ENCODE measurements at regions not wholly inside any gene's neighbourhood (a gene's known extent, or its start where the extent isn't known, plus 50 kb on each side); places are given as distances from the start of the nearest gene placed in this dataset.
"Not testable (repeated sequence)": the region's sequence is repeated elsewhere in the genome, so short reads cannot be mapped to it uniquely, and the experiment has no call there.

GRCh38 chr3:10694179-10694578, 121.8 kb upstream of the SLC6A11 start:
- no peaks in the 10 kb centered on the region for H3K27me3 ChIP-seq (ENCODE audit: insufficient read depth)
- TF ChIP-seq RAD21 (IDR thresholded peaks at IDR 0.05; ENCODE audit: low read length) = no peak
- TF ChIP-seq EP300 (IDR thresholded peaks at IDR 0.05; ENCODE audit: borderline replicate concordance in 1 of 2, low read depth in 1 of 2, low read length in 1 of 2) = no peak
- no peak for TF ChIP-seq IRF3 (IDR thresholded peaks at IDR 0.05; ENCODE audit: low read depth, low read length)
- TF ChIP-seq GABPA (IDR thresholded peaks at IDR 0.05; ENCODE audit: low read depth) = no peak
- TF ChIP-seq JUND (IDR thresholded peaks at IDR 0.05) = no peak
- TF ChIP-seq CTCF (IDR thresholded peaks at IDR 0.05) = no peak
- no peak for TF ChIP-seq FOXJ3 (CRISPR knock-in tag; IDR thresholded peaks at IDR 0.05)
- TF ChIP-seq ELF1 (IDR thresholded peaks at IDR 0.05) = no peak
- TF ChIP-seq FOXM1 (IDR thresholded peaks at IDR 0.05; ENCODE audit: low read depth) = no peak
- TF ChIP-seq USF1 (IDR thresholded peaks at IDR 0.05; ENCODE audit: borderline replicate concordance, low read depth) = no peak
- H3K79me2 ChIP-seq (ENCODE audit: insufficient read depth) = no peaks in the 10 kb centered on the region
- no peak overlapping the region for H2AFZ ChIP-seq (ENCODE audit: low read depth)
- H4K20me1 ChIP-seq (ENCODE audit: insufficient read depth) = no peaks in the 10 kb centered on the region
- H3K27ac ChIP-seq (ENCODE audit: low read depth in 2 of 2, low read length in 1 of 2) = no peak overlapping the region
- H3F3A ChIP-seq (replicated peaks; ENCODE audit: insufficient read depth) = no peaks in the 10 kb centered on the region
- H3K4me2 ChIP-seq = no peak overlapping the region
- POLR2A ChIA-PET = no interaction called here
- 26% methylated on average over 4 of the region's 4 CpGs for WGBS (ENCODE audit: low lambda C conversion rate)
- H3K9me2 ChIP-seq = no peaks in the 10 kb centered on the region
- no peaks in the 10 kb centered on the region for H3K9me3 ChIP-seq
- H3K36me3 ChIP-seq (replicated peaks in 1 of 2; ENCODE audit: control insufficient read depth in 1 of 2, insufficient read depth in 2 of 2, low read length in 1 of 2) = no peaks in the 10 kb centered on the region
- no peak overlapping the region for H3K9ac ChIP-seq
- no peaks in the 10 kb centered on the region for H3K4me1 ChIP-seq (ENCODE audit: control insufficient read depth in 1 of 2, insufficient read depth in 2 of 2, low read depth in 1 of 2, low read length in 1 of 2)
- DNase-seq = no peak
- no peak overlapping the region for H3K4me3 ChIP-seq (ENCODE audit: low read depth in 2 of 2, low read length in 1 of 2)
- CTCF ChIA-PET = interaction anchor here (0.9 to 2.3 kb wide), 3 partner anchors 44 to 350 kb away, joined by 3 to 5 read pairs (median 4); no protein-coding TSS in a partner anchor

- H3K79me2 ChIP-seq (ENCODE audit: insufficient read depth); H3K9me3 ChIP-seq; H3K27me3 ChIP-seq (ENCODE audit: insufficient read depth); H3K4me1 ChIP-seq (ENCODE audit: control insufficient read depth in 1 of 2, insufficient read depth in 2 of 2, low read depth in 1 of 2, low read length in 1 of 2); POLR2A ChIA-PET; H3K9me2 ChIP-seq; H2AFZ ChIP-seq (ENCODE audit: low read depth); H3K4me2 ChIP-seq; H3K9ac ChIP-seq; H4K20me1 ChIP-seq (ENCODE audit: insufficient read depth); H3K4me3 ChIP-seq (ENCODE audit: low read depth in 2 of 2, low read length in 1 of 2); DNase-seq; H3K27ac ChIP-seq (ENCODE audit: low read depth in 2 of 2, low read length in 1 of 2); H3F3A ChIP-seq (replicated peaks; ENCODE audit: insufficient read depth); H3K36me3 ChIP-seq (replicated peaks in 1 of 2; ENCODE audit: control insufficient read depth in 1 of 2, insufficient read depth in 2 of 2, low read length in 1 of 2): not testable (repeated sequence)
- 14% methylated on average over 2 of the region's 2 CpGs for WGBS (ENCODE audit: low lambda C conversion rate)
- CTCF ChIA-PET = interaction anchor here (2.3 kb wide), 1 partner anchor 278 kb away, joined by 5 read pairs; no protein-coding TSS in a partner anchor
Observed at GRCh38 chr3:10695186-10695585, 120.8 kb upstream of the SLC6A11 start.
